HFF-Myc (cell line): ENCODE measurements at regions not wholly inside any gene's neighbourhood (a gene's known extent, or its start where the extent isn't known, plus 50 kb on each side); places are given as distances from the start of the nearest gene placed in this dataset.
A peak's percentile ranks its signal among the peaks of the same experiment; 100 is the strongest.

Experiments used
- DNase-seq: peaks from one replicate; pipeline ENCODE4 v3.0.0-alpha.2; 2011; ENCODE audit warnings: low read depth; ENCODE audit errors: extremely low read depth
- H3K4me3 ChIP-seq: replicated peaks from 2 replicates; pipeline ENCODE4 v1.5.1; 2011; ENCODE audit warnings: low read depth, mild to moderate bottlenecking, control low read depth, low read length
- CTCF ChIP-seq: IDR thresholded peaks from 2 replicates; pipeline ENCODE4 v1.5.1; 2012; ENCODE audit warnings: mild to moderate bottlenecking, low read depth, low read length, control low read depth; ENCODE audit errors: missing control alignments

DNA sequence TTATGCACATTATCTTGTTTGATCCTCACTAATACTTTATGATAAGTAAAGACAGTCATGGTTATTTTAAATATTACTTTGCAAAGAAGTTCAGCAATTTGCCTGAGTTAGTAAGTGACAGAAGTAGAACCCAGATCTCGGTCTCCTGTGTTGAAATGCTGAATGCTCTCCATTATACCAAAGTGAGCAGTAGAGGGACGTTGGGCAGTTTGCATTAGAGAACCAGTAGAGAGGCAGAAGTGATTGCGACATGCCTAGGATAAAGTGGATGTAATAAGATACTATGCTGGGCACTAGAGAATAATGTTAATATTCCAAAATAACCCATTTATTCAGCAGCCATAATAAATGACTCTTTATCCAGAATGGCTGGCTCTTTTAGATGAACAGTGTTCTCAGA, 201.0 kb downstream of the PMAIP1 start:
- DNase-seq = no peak
- TF ChIP-seq CTCF = no peak
- H3K4me3 ChIP-seq = no peak overlapping the region

- DNase-seq = no peak
- no peak for TF ChIP-seq CTCF
- H3K4me3 ChIP-seq = no peak overlapping the region
Observed at GRCh38 chr18:60099709-60100108, 199.9 kb downstream of the PMAIP1 start.

DNA sequence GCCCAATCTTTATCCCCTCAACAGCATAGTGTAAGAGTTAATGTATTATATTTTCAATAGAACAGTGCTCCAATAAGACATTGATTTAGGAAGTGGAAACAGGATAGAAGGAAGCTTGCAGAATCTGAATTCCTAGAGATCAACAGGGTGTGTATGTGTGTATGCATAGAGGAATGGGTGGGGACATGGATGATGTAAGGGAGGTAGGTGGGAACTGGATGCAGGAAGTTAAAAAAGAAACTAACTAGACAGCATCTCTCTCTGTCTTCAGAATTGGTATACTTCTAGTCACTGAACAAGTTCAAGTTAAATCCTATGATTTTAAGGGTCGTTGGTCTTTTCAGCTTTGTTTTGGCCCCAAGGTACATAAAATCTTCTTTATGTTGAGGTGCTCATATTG, 196.6 kb downstream of the PMAIP1 start:
- no peak for DNase-seq
- H3K4me3 ChIP-seq = no peak overlapping the region
- no peak for TF ChIP-seq CTCF

- no peak overlapping the region for H3K4me3 ChIP-seq
- no peak for TF ChIP-seq CTCF
- DNase-seq = no peak
Observed at GRCh38 chr18:60092073-60092472, 192.3 kb downstream of the PMAIP1 start.

- TF ChIP-seq CTCF = peak; percentile 4
- DNase-seq = no peak
- no peak overlapping the region for H3K4me3 ChIP-seq
Observed at GRCh38 chr18:60090170-60090569, 190.4 kb downstream of the PMAIP1 start.

DNA sequence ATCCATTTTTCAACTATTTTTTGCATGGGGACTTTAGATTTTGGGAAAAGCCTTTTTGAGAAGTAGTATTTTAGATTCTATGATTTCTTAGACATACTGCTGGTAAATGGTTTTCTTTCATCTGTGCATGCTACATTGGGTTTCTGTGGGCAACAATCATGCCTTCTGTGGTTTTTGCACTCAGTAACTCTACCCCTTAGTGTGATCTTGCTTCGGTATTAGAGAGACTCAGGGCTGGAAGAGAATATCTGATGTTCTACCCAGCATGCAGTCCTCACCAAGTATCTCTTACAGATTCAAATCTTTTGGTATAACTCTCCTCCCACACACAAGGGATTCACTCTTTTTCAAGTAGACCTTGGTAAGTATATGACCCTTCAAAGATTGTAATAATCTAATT, 183.0 kb downstream of the PMAIP1 start:
- TF ChIP-seq CTCF = no peak
- DNase-seq = no peak

GRCh38 chr18:60082282-60082681, 182.5 kb downstream of the PMAIP1 start:
- DNase-seq = no peak
- no peak for TF ChIP-seq CTCF
- H3K4me3 ChIP-seq = no peak overlapping the region

More for the DNA sequence above, 183.0 kb downstream of the PMAIP1 start:
- no peak overlapping the region for H3K4me3 ChIP-seq
